Naive thymus-derived CD4-positive, alpha-beta T cell (primary cell): ENCODE measurements at regions not wholly inside any gene's neighbourhood (a gene's known extent, or its start where the extent isn't known, plus 50 kb on each side); places are given as distances from the start of the nearest gene placed in this dataset.

Source experiments
- ATAC-seq: fragments of 150-1000 bp; cut with Tn5 transposase; 2 replicates; pipeline ENCODE4 v1.10.0; 2021; ENCODE audit warnings: mild to moderate bottlenecking, moderate library complexity
- CTCF ChIA-PET: fragments of 350-600 bp; sonication (Branson Sonifier 250); formaldehyde crosslinking; loops from one replicate; lab custom pipeline; 2021; ENCODE audit warnings: antibody characterized with exemption; lab: Charles Lee
- POLR2A ChIA-PET: fragments of 350-600 bp; sonication (Branson Sonifier 250); formaldehyde crosslinking; loops from one replicate; lab custom pipeline; 2021; ENCODE audit warnings: antibody characterized with exemption, inconsistent platforms; lab: Charles Lee
- DNase-seq, 9 donors: peaks; one replicate each; pipeline versions ENCODE4 v3.0.0 to v3.0.0-alpha.2; 2020 to 2022; ENCODE audit warnings: mixed read lengths in 1 of 9
- H3K27ac ChIP-seq: one replicate; pipeline ENCODE4 v1.7.0; 2013; ENCODE audit warnings: mild to moderate bottlenecking, low read depth, low read length, moderate library complexity
- H3K27me3 ChIP-seq, 2 donors: one replicate each; pipeline ENCODE4 v1.7.0; 2013; ENCODE audit warnings: low read length in 2 of 2, mild to moderate bottlenecking in 2 of 2, moderate library complexity in 2 of 2; ENCODE audit not compliant: control insufficient read depth in 2 of 2, insufficient read depth in 2 of 2
- H3K36me3 ChIP-seq, 3 experiments: 1 replicate in 2 of 3; 2 replicates in 1 of 3; pipeline ENCODE4 v1.7.0; 2013; ENCODE audit warnings: low read length in 3 of 3, mild to moderate bottlenecking in 3 of 3, moderate library complexity in 1 of 3; ENCODE audit not compliant: insufficient read depth in 3 of 3, control insufficient read depth in 2 of 3
- H3K4me1 ChIP-seq, 2 donors: one replicate each; pipeline ENCODE4 v1.7.0; 2013; ENCODE audit warnings: low read length in 2 of 2, mild to moderate bottlenecking in 2 of 2, moderate library complexity in 1 of 2; ENCODE audit not compliant: control insufficient read depth in 2 of 2, insufficient read depth in 2 of 2
- H3K4me3 ChIP-seq: 2 replicates; pipeline ENCODE4 v1.7.0; 2013; ENCODE audit warnings: mild to moderate bottlenecking, low read length
- H3K9me3 ChIP-seq, 3 experiments: 1 replicate in 2 of 3; 2 replicates in 1 of 3; pipeline ENCODE4 v1.7.0; 2013; ENCODE audit warnings: low read length in 3 of 3; ENCODE audit not compliant: control insufficient read depth in 2 of 3
- H3K27ac Mint-ChIP-seq, 9 donors: one replicate each; pipeline ENCODE4 v1.8.0; 2020 to 2022; ENCODE audit warnings: mixed read lengths in 9 of 9, mild to moderate bottlenecking in 8 of 9, moderate library complexity in 5 of 9, inconsistent platforms in 2 of 9
- H3K27me3 Mint-ChIP-seq, 5 donors: one replicate each; pipeline ENCODE4 v1.8.0; 2021 to 2022; ENCODE audit warnings: mixed read lengths in 5 of 5, mild to moderate bottlenecking in 1 of 5
- H3K36me3 Mint-ChIP-seq, 5 donors: one replicate each; pipeline ENCODE4 v1.8.0; 2020 to 2022; ENCODE audit warnings: mixed read lengths in 5 of 5, mild to moderate bottlenecking in 3 of 5, inconsistent platforms in 1 of 5
- H3K4me1 Mint-ChIP-seq, 7 donors: one replicate each; pipeline ENCODE4 v1.8.0; 2020 to 2022; ENCODE audit warnings: mixed read lengths in 7 of 7, mild to moderate bottlenecking in 3 of 7, inconsistent platforms in 1 of 7
- H3K4me3 Mint-ChIP-seq, 10 donors: one replicate each; pipeline ENCODE4 v1.8.0; 2020 to 2022; ENCODE audit warnings: mild to moderate bottlenecking in 10 of 10, mixed read lengths in 10 of 10, moderate library complexity in 6 of 10, inconsistent platforms in 2 of 10
- H3K9me3 Mint-ChIP-seq, 11 donors: one replicate each; pipeline ENCODE4 v1.8.0; 2020 to 2022; ENCODE audit warnings: mixed read lengths in 11 of 11, mild to moderate bottlenecking in 4 of 11, inconsistent platforms in 1 of 11, moderate library complexity in 1 of 11
- intact Hi-C, 2 donors: fragments of 100-400 bp; cut with micrococcal nuclease; formaldehyde crosslinking; loops; one replicate each; pipeline ENCODE4 v1.15.1; 2023

DNA sequence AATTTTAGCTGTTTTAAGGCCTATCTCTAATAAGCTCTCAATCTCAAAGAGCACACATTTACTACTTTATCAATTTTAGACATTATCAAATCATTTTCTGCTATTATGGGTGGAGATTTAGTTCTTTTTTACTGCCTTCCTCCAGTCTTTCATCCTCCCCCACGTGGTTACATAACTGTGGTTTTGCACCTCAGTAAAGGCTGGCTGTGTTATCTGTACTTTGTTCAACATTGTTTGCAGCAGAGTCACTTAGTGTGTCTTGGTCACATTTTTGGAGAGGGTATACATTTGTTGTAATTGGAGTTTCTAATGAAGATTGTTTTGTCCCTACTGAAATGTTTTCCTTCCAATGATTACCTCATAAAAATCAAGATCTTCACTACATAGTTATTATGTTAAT lies 549.6 kb upstream of the CELF4 start:
- Mint-ChIP-seq H3K27me3 (no peaks in the 10 kb centered on the region), H3K36me3 (no peaks in the 10 kb centered on the region), H3K4me1 (no peaks in the 10 kb centered on the region), H3K4me3 (no peak overlapping the region), H3K9me3 (peaks cover 0 to 21% (median 4%) of the 10 kb centered on the region in 11 donors), H3K27ac (peak overlapping the region in 1 of 9 donors; percentile 16)
- no peaks in the 10 kb centered on the region for H3K27me3 ChIP-seq
- ATAC-seq (no peak), DNase-seq (no peak)
- ChIA-PET POLR2A (no interaction called here), CTCF (no interaction called here)
- H3K27ac ChIP-seq: no peak overlapping the region
- no peaks in the 10 kb centered on the region for H3K36me3 ChIP-seq
- no peak overlapping the region for H3K4me3 ChIP-seq
- no peaks in the 10 kb centered on the region for H3K9me3 ChIP-seq
- H3K4me1 ChIP-seq: no peaks in the 10 kb centered on the region
- intact Hi-C loops: loop anchor here in 1 of 2 donors (10.0 kb wide), 1 partner anchor 60 kb away; no protein-coding TSS in a partner anchor

DNA sequence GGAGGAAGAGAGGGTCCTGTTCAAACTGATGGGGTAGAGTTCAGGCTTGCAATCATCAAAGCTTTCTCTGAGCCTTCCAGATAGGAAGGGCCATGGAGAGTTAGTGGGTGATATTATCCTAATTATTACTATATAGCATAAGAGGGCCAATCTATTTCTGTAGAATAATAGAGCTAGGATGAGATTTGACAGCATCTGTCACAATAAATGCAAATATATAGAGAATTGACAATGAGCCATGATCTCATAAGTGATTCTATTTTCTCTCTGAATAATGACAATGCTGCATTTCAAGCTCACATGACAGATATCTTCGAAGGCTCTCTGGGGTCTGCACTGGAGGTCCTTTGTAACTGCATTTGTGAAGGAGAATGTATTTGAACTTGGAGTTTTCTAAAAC lies 521.9 kb upstream of the CELF4 start:
- Histone ChIP-seq H3K4me1 (no peaks in the 10 kb centered on the region), H3K4me3 (no peak overlapping the region), H3K9me3 (no peaks in the 10 kb centered on the region), H3K36me3 (no peaks in the 10 kb centered on the region), H3K27me3 (no peaks in the 10 kb centered on the region), H3K27ac (no peak overlapping the region)
- no peaks in the 10 kb centered on the region for H3K27me3 Mint-ChIP-seq
- no peaks in the 10 kb centered on the region for H3K4me1 Mint-ChIP-seq
- ChIA-PET CTCF (no interaction called here), POLR2A (no interaction called here)
- no peaks in the 10 kb centered on the region for H3K36me3 Mint-ChIP-seq
- intact Hi-C loops: no loop called here
- H3K27ac Mint-ChIP-seq: no peak overlapping the region
- no peak for DNase-seq
- H3K9me3 Mint-ChIP-seq: peaks cover 0 to 9% (median 0%) of the 10 kb centered on the region in 11 donors
- ATAC-seq: no peak
- H3K4me3 Mint-ChIP-seq: no peak overlapping the region

DNA sequence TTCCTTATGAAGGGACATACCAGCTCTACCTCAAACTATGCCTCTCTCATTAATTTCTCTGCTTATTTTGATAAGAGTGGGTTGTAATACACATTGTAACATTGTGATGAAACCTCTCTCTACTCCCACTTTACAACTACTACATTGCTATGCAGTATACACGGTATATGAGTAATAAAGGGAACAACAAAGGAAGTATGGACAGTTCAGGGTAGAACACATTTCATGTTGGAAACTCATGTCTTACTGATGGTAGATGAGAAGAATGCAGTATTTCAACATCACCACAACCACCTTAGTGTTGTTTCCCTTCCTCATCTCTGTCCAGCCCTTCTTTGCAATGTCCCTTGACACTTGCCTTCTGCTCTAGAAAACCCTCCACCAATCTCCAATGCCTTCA lies 515.9 kb upstream of the CELF4 start:
- ChIA-PET CTCF (no interaction called here), POLR2A (no interaction called here)
- no peaks in the 10 kb centered on the region for H3K4me1 Mint-ChIP-seq
- Histone ChIP-seq H3K27me3 (no peaks in the 10 kb centered on the region), H3K9me3 (no peaks in the 10 kb centered on the region), H3K27ac (no peak overlapping the region), H3K36me3 (no peaks in the 10 kb centered on the region), H3K4me1 (no peaks in the 10 kb centered on the region), H3K4me3 (no peak overlapping the region)
- intact Hi-C loops: no loop called here
- H3K36me3 Mint-ChIP-seq: no peaks in the 10 kb centered on the region
- DNase-seq (no peak), ATAC-seq (no peak)
- no peak overlapping the region for H3K27ac Mint-ChIP-seq
- H3K9me3 Mint-ChIP-seq: peaks cover 0 to 17% (median 4%) of the 10 kb centered on the region in 11 donors
- no peak overlapping the region for H3K4me3 Mint-ChIP-seq
- no peaks in the 10 kb centered on the region for H3K27me3 Mint-ChIP-seq

DNA sequence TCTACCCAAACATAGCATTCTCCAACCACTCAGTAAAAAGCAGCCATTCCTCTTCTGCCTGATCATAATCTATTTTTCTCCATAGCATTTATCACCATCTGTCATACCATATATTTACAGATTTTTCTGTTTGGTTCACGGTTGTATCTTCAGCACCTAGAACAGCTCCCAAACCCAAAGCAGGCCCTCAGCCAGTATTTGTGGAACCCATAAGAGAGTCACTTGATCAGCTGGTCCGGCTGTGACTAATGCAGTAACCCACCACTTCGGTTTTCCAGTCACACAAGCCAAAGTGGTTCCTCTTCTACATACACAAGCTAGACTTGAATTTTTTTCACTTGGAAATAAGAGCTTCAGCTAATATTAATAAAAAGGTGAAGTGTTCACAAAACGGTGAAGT lies 511.6 kb upstream of the CELF4 start:
- intact Hi-C loops: no loop called here
- Histone ChIP-seq H3K27me3 (no peaks in the 10 kb centered on the region), H3K27ac (no peak overlapping the region), H3K36me3 (no peaks in the 10 kb centered on the region), H3K9me3 (no peaks in the 10 kb centered on the region), H3K4me3 (no peak overlapping the region), H3K4me1 (no peaks in the 10 kb centered on the region)
- H3K4me3 Mint-ChIP-seq: no peak overlapping the region
- H3K9me3 Mint-ChIP-seq: peaks cover 0 to 23% (median 4%) of the 10 kb centered on the region in 11 donors
- no peaks in the 10 kb centered on the region for H3K27me3 Mint-ChIP-seq
- H3K4me1 Mint-ChIP-seq: no peaks in the 10 kb centered on the region
- no peak for DNase-seq
- CTCF ChIA-PET: no interaction called here
- POLR2A ChIA-PET: no interaction called here
- no peak overlapping the region for H3K27ac Mint-ChIP-seq
- H3K36me3 Mint-ChIP-seq: no peaks in the 10 kb centered on the region
- no peak for ATAC-seq

DNA sequence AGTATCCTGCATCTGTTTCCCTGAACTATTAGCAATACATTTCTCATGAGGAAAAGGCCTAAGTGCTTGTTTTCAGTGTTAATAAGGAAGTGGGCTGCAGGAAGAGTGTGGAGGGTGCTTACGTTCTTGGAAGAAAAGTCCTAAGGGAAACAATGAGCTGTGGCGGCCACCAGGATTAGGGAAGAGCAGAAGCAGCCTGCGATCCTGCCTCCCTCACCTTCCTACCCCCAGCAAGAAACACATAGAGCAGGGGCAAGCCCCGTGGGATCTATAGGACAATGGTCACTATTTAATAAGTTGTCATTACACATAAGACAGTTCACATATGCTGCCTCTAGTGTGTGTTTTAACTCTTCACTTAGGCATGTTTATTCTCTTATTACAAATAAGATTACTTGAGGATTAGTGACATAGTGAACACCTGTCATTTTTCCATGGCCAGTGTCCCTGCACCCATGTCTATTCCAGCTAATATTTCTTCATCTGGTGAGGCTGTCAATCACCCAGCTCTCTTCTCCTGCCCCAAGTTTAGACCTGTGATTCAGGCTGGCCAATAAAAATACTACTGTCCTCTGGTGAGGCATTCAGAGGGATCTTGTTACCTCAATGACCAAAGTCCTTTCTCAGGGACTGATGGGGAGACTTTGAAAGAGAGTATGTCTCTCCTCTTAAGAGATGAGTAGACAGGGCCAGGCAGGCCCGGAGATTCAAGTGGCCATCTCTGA lies 510.9 kb upstream of the CELF4 start:
- POLR2A ChIA-PET: no interaction called here
- Mint-ChIP-seq H3K4me3 (no peak overlapping the region), H3K27me3 (no peaks in the 10 kb centered on the region), H3K27ac (no peak overlapping the region), H3K4me1 (no peaks in the 10 kb centered on the region), H3K36me3 (no peaks in the 10 kb centered on the region), H3K9me3 (peaks cover 0 to 19% (median 4%) of the 10 kb centered on the region in 11 donors)
- Histone ChIP-seq H3K27me3 (no peaks in the 10 kb centered on the region), H3K4me1 (no peaks in the 10 kb centered on the region), H3K9me3 (no peaks in the 10 kb centered on the region), H3K4me3 (no peak overlapping the region), H3K36me3 (no peaks in the 10 kb centered on the region), H3K27ac (no peak overlapping the region)
- ATAC-seq: no peak
- CTCF ChIA-PET: no interaction called here
- intact Hi-C loops: no loop called here
- DNase-seq: no peak

DNA sequence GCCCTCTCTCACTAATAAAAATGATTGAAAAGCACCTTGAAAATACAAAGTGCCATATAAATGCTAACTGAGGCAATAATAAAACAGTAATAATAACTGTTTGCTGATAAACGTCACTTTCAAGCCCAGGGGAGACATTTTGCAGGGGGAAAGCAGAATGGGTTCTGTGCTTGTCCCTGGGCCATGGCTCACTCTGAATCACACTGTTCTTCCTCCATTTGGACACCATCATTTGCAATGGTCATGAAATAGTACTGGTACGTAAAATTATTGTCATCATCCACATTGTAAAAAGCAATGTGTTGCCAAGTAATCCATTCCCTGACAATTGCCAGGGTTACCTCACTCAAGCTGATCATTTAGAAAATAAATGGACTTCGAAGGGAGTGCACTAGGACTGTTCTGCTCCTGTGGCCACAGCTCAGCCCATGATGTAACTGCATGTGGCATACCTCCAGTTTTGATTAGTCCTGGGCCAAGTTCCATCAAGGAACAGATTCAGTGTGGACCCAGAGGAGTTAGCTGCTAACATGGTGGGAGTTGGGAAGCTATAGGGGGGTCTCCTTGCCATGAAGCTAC lies 508.8 kb upstream of the CELF4 start:
- H3K4me3 ChIP-seq: no peak overlapping the region
- ChIA-PET CTCF (no interaction called here), POLR2A (no interaction called here)
- no peaks in the 10 kb centered on the region for H3K4me1 ChIP-seq
- ATAC-seq (no peak), DNase-seq (no peak)
- H3K4me1 Mint-ChIP-seq: no peaks in the 10 kb centered on the region
- intact Hi-C loops: no loop called here
- peaks cover 0 to 4% (median 0%) of the 10 kb centered on the region in 5 donors for H3K36me3 Mint-ChIP-seq
- H3K4me3 Mint-ChIP-seq: no peak overlapping the region
- H3K27ac Mint-ChIP-seq: no peak overlapping the region
- H3K9me3 ChIP-seq: no peaks in the 10 kb centered on the region
- H3K36me3 ChIP-seq: no peaks in the 10 kb centered on the region
- H3K27ac ChIP-seq: no peak overlapping the region
- peaks cover 0 to 20% (median 4%) of the 10 kb centered on the region in 11 donors for H3K9me3 Mint-ChIP-seq
- H3K27me3 Mint-ChIP-seq: no peaks in the 10 kb centered on the region
- H3K27me3 ChIP-seq: no peaks in the 10 kb centered on the region

DNA sequence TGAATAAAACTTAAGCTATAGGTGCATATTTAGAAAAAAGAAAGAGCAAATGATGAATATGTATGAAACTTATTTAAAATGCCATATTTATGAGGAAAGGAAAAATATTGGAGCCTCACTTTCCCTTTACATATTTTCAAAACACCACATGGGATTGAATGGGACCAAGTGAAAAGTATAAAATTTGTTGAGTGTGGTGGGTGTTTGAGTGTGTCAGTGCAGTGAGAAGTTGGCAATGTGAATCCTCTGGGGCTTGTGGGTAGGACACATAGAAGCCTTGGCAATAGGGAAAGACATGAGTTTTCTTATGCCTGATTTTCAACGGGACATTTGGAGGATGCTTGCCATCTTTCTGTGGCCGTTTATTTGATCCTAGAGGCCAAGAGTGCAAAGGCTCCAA lies 502.2 kb upstream of the CELF4 start:
- H3K4me1 ChIP-seq: no peaks in the 10 kb centered on the region
- peaks cover 0 to 19% (median 4%) of the 10 kb centered on the region in 11 donors for H3K9me3 Mint-ChIP-seq
- H3K36me3 Mint-ChIP-seq: peaks cover 0 to 4% (median 0%) of the 10 kb centered on the region in 5 donors
- no peaks in the 10 kb centered on the region for H3K36me3 ChIP-seq
- no peaks in the 10 kb centered on the region for H3K9me3 ChIP-seq
- no peaks in the 10 kb centered on the region for H3K4me1 Mint-ChIP-seq
- POLR2A ChIA-PET: no interaction called here
- no peak overlapping the region for H3K4me3 ChIP-seq
- H3K27ac Mint-ChIP-seq: no peak overlapping the region
- H3K27me3 Mint-ChIP-seq: no peaks in the 10 kb centered on the region
- no peak overlapping the region for H3K4me3 Mint-ChIP-seq
- no peak overlapping the region for H3K27ac ChIP-seq
- CTCF ChIA-PET: no interaction called here
- ATAC-seq: no peak
- DNase-seq: no peak
- no peaks in the 10 kb centered on the region for H3K27me3 ChIP-seq
- intact Hi-C loops: no loop called here
